Type B pancreatic cell (in vitro differentiated cells): ENCODE measurements at regions not wholly inside any gene's neighbourhood (a gene's known extent, or its start where the extent isn't known, plus 50 kb on each side); places are given as distances from the start of the nearest gene placed in this dataset.

ENCODE experiments used
- DNase-seq: peaks from one replicate; pipeline ENCODE4 v3.0.0; 2021; ENCODE audit warnings: mixed read lengths; ENCODE audit not compliant: unreplicated experiment; ENCODE audit errors: extremely low spot score
- H3K27ac Mint-ChIP-seq: 2 replicates; pipeline ENCODE4 v1.8.0; 2021; ENCODE audit warnings: mild to moderate bottlenecking, mixed read lengths
- H3K27me3 Mint-ChIP-seq: 2 replicates; pipeline ENCODE4 v1.8.0; 2021; ENCODE audit warnings: mixed read lengths
- H3K36me3 Mint-ChIP-seq: 2 replicates; pipeline ENCODE4 v1.8.0; 2021; ENCODE audit warnings: mixed read lengths
- H3K4me1 Mint-ChIP-seq: one replicate; pipeline ENCODE4 v1.8.0; 2021; ENCODE audit warnings: mixed read lengths; ENCODE audit not compliant: unreplicated experiment
- H3K4me3 Mint-ChIP-seq: 2 replicates; pipeline ENCODE4 v1.8.0; 2021; ENCODE audit warnings: mild to moderate bottlenecking, mixed read lengths
- H3K9me3 Mint-ChIP-seq: 2 replicates; pipeline ENCODE4 v1.8.0; 2021; ENCODE audit warnings: mixed read lengths
- CTCF ChIP-seq: fragments of 200-600 bp; sonication (generic); conservative IDR thresholded peaks from 2 replicates; pipeline ENCODE4 v1.5.0; 2021; ENCODE audit warnings: antibody characterized with exemption, mild to moderate bottlenecking

DNA sequence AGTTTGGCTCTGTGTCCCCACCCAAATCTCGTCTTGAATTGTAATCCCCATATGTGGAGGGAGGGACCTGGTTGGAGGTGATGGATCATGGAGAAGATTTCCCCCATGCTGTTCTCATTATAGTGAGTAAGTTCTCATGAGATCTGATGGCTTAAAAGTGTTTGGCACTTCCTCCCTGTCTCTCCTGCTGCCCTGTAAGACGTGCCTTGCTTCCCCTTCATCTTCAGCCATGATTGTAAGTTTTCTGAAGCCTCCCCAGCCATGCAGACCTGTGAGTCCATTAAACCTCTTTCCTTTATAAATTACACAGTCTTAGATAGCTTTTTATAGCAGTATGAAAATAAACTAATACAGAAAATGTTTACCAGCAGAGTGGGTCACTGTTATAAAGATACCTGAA is 577.6 kb downstream of the UTRN start:
- no peak for TF ChIP-seq CTCF
- H3K4me1 Mint-ChIP-seq: no peaks in the 10 kb centered on the region
- no peak for DNase-seq
- H3K9me3 Mint-ChIP-seq: peaks cover 13% of the 10 kb centered on the region
- no peaks in the 10 kb centered on the region for H3K36me3 Mint-ChIP-seq
- H3K27me3 Mint-ChIP-seq: no peaks in the 10 kb centered on the region
- no peak overlapping the region for H3K27ac Mint-ChIP-seq
- no peak overlapping the region for H3K4me3 Mint-ChIP-seq

DNA sequence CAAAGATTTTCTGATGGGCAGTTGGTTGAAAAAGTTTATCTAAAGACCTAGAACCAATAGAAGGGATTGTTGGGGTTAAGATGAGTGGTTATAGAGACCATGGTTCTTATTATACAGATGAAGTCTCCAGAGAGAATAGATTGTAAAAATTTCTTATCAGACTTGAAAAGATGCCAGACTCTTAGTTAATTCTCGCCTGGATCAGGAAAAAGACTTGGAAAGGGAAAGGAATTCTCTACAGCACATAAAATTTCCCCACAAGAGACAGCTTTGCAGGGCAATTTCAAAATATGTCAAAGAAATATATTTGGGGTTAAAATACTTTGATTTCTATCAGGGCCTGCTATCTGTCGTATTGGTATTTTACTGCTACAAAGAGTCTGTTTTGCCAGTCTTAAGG is 582.6 kb downstream of the UTRN start:
- no peaks in the 10 kb centered on the region for H3K36me3 Mint-ChIP-seq
- H3K4me1 Mint-ChIP-seq: no peaks in the 10 kb centered on the region
- DNase-seq: no peak
- no peak overlapping the region for H3K4me3 Mint-ChIP-seq
- no peak overlapping the region for H3K27ac Mint-ChIP-seq
- H3K27me3 Mint-ChIP-seq: no peaks in the 10 kb centered on the region
- no peak for TF ChIP-seq CTCF
- H3K9me3 Mint-ChIP-seq: peaks cover 12% of the 10 kb centered on the region

DNA sequence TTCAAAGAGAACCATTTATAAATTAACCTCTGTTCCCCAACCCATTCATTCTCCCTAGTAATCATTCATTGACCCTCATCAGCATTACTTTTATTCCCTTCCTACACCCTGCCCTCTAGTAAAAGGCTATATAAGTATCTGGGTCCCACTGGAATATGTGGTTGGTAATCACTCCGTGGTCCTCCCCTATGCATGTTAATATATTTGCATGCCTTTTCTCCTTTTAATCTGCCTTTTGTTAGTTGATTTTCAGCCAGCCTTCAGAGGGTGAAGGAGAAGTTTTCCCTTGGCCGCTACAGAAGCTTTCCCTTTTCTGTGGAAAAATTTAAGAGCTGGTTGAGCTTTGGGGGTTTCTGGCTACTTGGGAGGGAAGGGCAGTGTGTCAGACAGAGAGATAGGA is 585.6 kb downstream of the UTRN start:
- no peak overlapping the region for H3K4me3 Mint-ChIP-seq
- DNase-seq: no peak
- H3K27me3 Mint-ChIP-seq: no peaks in the 10 kb centered on the region
- no peaks in the 10 kb centered on the region for H3K36me3 Mint-ChIP-seq
- H3K9me3 Mint-ChIP-seq: peaks cover 7% of the 10 kb centered on the region
- H3K4me1 Mint-ChIP-seq: peaks cover 6% of the 10 kb centered on the region
- no peak overlapping the region for H3K27ac Mint-ChIP-seq
- TF ChIP-seq CTCF: no peak

DNA sequence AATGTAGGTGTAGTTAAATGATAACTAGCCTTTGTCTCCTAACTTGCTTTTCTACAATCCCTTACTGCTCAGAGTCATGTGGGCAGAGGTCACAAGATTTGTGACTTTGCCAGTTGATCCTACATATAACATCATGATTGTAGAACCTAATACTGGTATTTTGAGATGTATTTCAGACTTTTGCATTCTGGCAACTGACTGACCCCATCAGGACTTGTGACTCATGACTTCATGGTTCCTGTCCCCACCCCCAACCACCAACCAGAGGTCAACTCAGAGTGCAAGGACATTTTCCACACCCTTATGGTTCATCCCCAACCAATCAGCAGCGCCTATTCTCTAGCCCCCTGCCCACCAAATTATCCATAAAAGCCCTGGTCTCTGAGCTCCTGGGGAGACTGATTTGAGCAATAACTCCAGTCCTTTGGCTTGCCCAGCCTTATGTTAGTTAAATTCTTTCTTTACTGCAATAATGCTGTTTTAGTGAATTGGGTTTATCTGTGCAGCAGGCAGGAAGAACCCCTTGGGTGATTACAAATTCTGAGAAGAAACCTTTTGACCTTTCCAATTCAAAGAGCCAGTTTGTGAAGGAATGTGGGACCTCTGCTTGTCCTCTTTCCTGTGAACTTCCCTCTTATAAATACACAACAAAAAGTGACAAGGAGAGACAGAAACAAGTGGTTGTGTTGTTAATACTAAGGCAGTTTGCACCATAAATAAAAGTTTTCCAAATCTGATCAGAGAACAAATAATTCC is 588.7 kb downstream of the UTRN start:
- Mint-ChIP-seq H3K9me3 (peaks cover 5% of the 10 kb centered on the region), H3K27ac (no peak overlapping the region), H3K27me3 (no peaks in the 10 kb centered on the region), H3K36me3 (no peaks in the 10 kb centered on the region), H3K4me1 (peaks cover 6% of the 10 kb centered on the region), H3K4me3 (no peak overlapping the region)
- DNase-seq: no peak
- no peak for TF ChIP-seq CTCF

DNA sequence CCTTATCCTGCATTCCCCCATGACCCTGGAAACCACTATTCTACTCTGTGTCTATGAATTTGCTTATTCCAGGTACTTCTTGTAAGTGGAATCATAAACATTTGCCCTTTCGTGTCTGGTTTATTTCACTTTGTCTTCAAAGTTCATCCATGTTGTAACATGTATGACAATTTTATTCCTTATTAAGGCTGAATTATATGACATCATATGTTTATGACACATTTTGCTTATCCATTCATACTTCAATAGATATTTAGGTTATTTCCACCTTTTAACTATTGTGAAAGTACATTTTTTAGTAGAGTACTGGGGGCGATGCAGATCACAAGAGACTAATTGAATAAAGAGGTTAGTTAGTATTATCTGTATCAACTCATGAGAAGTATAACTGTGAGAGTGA is 591.6 kb downstream of the UTRN start:
- no peak overlapping the region for H3K27ac Mint-ChIP-seq
- H3K4me3 Mint-ChIP-seq: no peak overlapping the region
- no peak for DNase-seq
- H3K27me3 Mint-ChIP-seq: no peaks in the 10 kb centered on the region
- no peaks in the 10 kb centered on the region for H3K36me3 Mint-ChIP-seq
- H3K4me1 Mint-ChIP-seq: peaks cover 6% of the 10 kb centered on the region
- TF ChIP-seq CTCF: no peak
- H3K9me3 Mint-ChIP-seq: no peaks in the 10 kb centered on the region
